Ureter (tissue), 1 donor: ENCODE measurements at regions not wholly inside any gene's neighbourhood (a gene's known extent, or its start where the extent isn't known, plus 50 kb on each side); places are given as distances from the start of the nearest gene placed in this dataset.

Experiments
- DNase-seq: peaks from one replicate; pipeline ENCODE4 v3.0.0-alpha.2; 2020; ENCODE audit warnings: low spot score
- donor health status: DM: yes; HTN: yes; CAD: no.

GRCh38 chr2:145849466-145849865 is 1329.5 kb upstream of the ZEB2 start:
- no peak for DNase-seq

GRCh38 chr2:145846982-145847381 is 1327.1 kb upstream of the ZEB2 start:
- DNase-seq, result no peak

GRCh38 chr2:145845923-145846322 is 1326.0 kb upstream of the ZEB2 start:
- no peak for DNase-seq

GRCh38 chr2:145845207-145845894 is 1325.4 kb upstream of the ZEB2 start:
- no peak for DNase-seq

GRCh38 chr2:145841973-145842372 is 1322.1 kb upstream of the ZEB2 start:
- DNase-seq, result no peak

GRCh38 chr2:145836986-145837385 is 1317.1 kb upstream of the ZEB2 start:
- DNase-seq, result no peak

GRCh38 chr2:145835665-145836064 is 1315.7 kb upstream of the ZEB2 start:
- DNase-seq, result no peak

GRCh38 chr2:145832681-145833080 is 1312.8 kb upstream of the ZEB2 start:
- no peak for DNase-seq

GRCh38 chr2:145829931-145830330 is 1310.0 kb upstream of the ZEB2 start:
- DNase-seq, result no peak

GRCh38 chr2:145827235-145827634 is 1307.3 kb upstream of the ZEB2 start:
- no peak for DNase-seq

GRCh38 chr2:145824384-145824783 is 1304.5 kb upstream of the ZEB2 start:
- DNase-seq, result no peak

GRCh38 chr2:145822892-145823534 is 1303.1 kb upstream of the ZEB2 start:
- DNase-seq, result no peak

- DNase-seq, result no peak
Measured at GRCh38 chr2:145820651-145821050, 1300.7 kb upstream of the ZEB2 start.

GRCh38 chr2:145818890-145819504 is 1299.1 kb upstream of the ZEB2 start:
- no peak for DNase-seq

- DNase-seq, result no peak
Measured at GRCh38 chr2:145815933-145816332, 1296.0 kb upstream of the ZEB2 start.

GRCh38 chr2:145813481-145813880 is 1293.6 kb upstream of the ZEB2 start:
- no peak for DNase-seq

GRCh38 chr2:145812165-145812554 is 1292.2 kb upstream of the ZEB2 start:
- DNase-seq, result no peak

- DNase-seq, result no peak
Measured at GRCh38 chr2:145811276-145812164, 1291.6 kb upstream of the ZEB2 start.

GRCh38 chr2:145807968-145808367 is 1288.0 kb upstream of the ZEB2 start:
- no peak for DNase-seq

GRCh38 chr2:145807554-145807953 is 1287.6 kb upstream of the ZEB2 start:
- no peak for DNase-seq

- DNase-seq, result no peak
Measured at GRCh38 chr2:145806546-145806945, 1286.6 kb upstream of the ZEB2 start.

- DNase-seq, result no peak
Measured at GRCh38 chr2:145802133-145802532, 1282.2 kb upstream of the ZEB2 start.
